ENCODE measurements at regions not wholly inside any gene's neighbourhood (a gene's known extent, or its start where the extent isn't known, plus 50 kb on each side); places are given as distances from the start of the nearest gene placed in this dataset.

GRCh38 chr13:39893808-39894207 is 238.3 kb downstream of the COG6 start:
- no peak overlapping the region for H3K27ac ChIP-seq (ENCODE audit: low read depth, low read length)
- no peak overlapping the region for H3K4me2 ChIP-seq (ENCODE audit: low read depth, low read length, poor library complexity, severe bottlenecking)
- no peaks in the 10 kb centered on the region for H4K20me1 ChIP-seq (ENCODE audit: low read depth, low read length)
- H3K36me3 ChIP-seq (ENCODE audit: low read length): no peaks in the 10 kb centered on the region
- no peaks in the 10 kb centered on the region for H3K9me2 ChIP-seq (replicated peaks; ENCODE audit: insufficient read depth, low read length)
- H3K4me3 ChIP-seq (ENCODE audit: insufficient read depth, low read length, poor library complexity, severe bottlenecking): no peak overlapping the region
- no peak overlapping the region for H3K9ac ChIP-seq (ENCODE audit: low read length)
- TF ChIP-seq CTCF (IDR thresholded peaks at IDR 0.05; ENCODE audit: insufficient read depth, low read length, poor library complexity, severe bottlenecking): no peak
- TF ChIP-seq EZH2phosphoT487 (conservative IDR thresholded peaks at IDR 0.05; ENCODE audit: low read length): no peak
- H3F3A ChIP-seq (ENCODE audit: insufficient read depth): no peaks in the 10 kb centered on the region
- no peaks in the 10 kb centered on the region for H3K79me2 ChIP-seq (ENCODE audit: insufficient read depth, low read length)
- no peak overlapping the region for H2AFZ ChIP-seq (ENCODE audit: low read depth, low read length, severe bottlenecking)
- no peaks in the 10 kb centered on the region for H3K9me3 ChIP-seq (ENCODE audit: insufficient read depth, low read length)
- no peaks in the 10 kb centered on the region for H3K27me3 ChIP-seq (ENCODE audit: low read length)

GRCh38 chr13:39894586-39894985 is 239.1 kb downstream of the COG6 start:
- Histone ChIP-seq H3K4me2 (ENCODE audit: low read depth, low read length, poor library complexity, severe bottlenecking) (no peak overlapping the region), H3K9me2 (replicated peaks; ENCODE audit: insufficient read depth, low read length) (no peaks in the 10 kb centered on the region), H3K9ac (ENCODE audit: low read length) (no peak overlapping the region), H3K27ac (ENCODE audit: low read depth, low read length) (no peak overlapping the region), H3K27me3 (ENCODE audit: low read length) (no peaks in the 10 kb centered on the region), H3K36me3 (ENCODE audit: low read length) (no peaks in the 10 kb centered on the region), H3K9me3 (ENCODE audit: insufficient read depth, low read length) (no peaks in the 10 kb centered on the region), H4K20me1 (ENCODE audit: low read depth, low read length) (no peaks in the 10 kb centered on the region), H3K4me3 (ENCODE audit: insufficient read depth, low read length, poor library complexity, severe bottlenecking) (no peak overlapping the region), H3K79me2 (ENCODE audit: insufficient read depth, low read length) (no peaks in the 10 kb centered on the region), H2AFZ (ENCODE audit: low read depth, low read length, severe bottlenecking) (no peak overlapping the region), H3F3A (ENCODE audit: insufficient read depth) (no peaks in the 10 kb centered on the region)
- TF ChIP-seq CTCF (IDR thresholded peaks at IDR 0.05; ENCODE audit: insufficient read depth, low read length, poor library complexity, severe bottlenecking): no peak
- TF ChIP-seq EZH2phosphoT487 (conservative IDR thresholded peaks at IDR 0.05; ENCODE audit: low read length): no peak

GRCh38 chr13:39895254-39895653 is 239.8 kb downstream of the COG6 start:
- Histone ChIP-seq H3K27ac (ENCODE audit: low read depth, low read length) (no peak overlapping the region), H3K9ac (ENCODE audit: low read length) (no peak overlapping the region), H3K9me2 (replicated peaks; ENCODE audit: insufficient read depth, low read length) (no peaks in the 10 kb centered on the region), H2AFZ (ENCODE audit: low read depth, low read length, severe bottlenecking) (no peak overlapping the region), H3K4me3 (ENCODE audit: insufficient read depth, low read length, poor library complexity, severe bottlenecking) (no peak overlapping the region), H3K36me3 (ENCODE audit: low read length) (no peaks in the 10 kb centered on the region), H3K27me3 (ENCODE audit: low read length) (no peaks in the 10 kb centered on the region), H3F3A (ENCODE audit: insufficient read depth) (no peaks in the 10 kb centered on the region), H3K9me3 (ENCODE audit: insufficient read depth, low read length) (no peaks in the 10 kb centered on the region), H3K4me2 (ENCODE audit: low read depth, low read length, poor library complexity, severe bottlenecking) (no peak overlapping the region), H3K79me2 (ENCODE audit: insufficient read depth, low read length) (no peaks in the 10 kb centered on the region), H4K20me1 (ENCODE audit: low read depth, low read length) (no peaks in the 10 kb centered on the region)
- TF ChIP-seq CTCF (IDR thresholded peaks at IDR 0.05; ENCODE audit: insufficient read depth, low read length, poor library complexity, severe bottlenecking): no peak
- TF ChIP-seq EZH2phosphoT487 (conservative IDR thresholded peaks at IDR 0.05; ENCODE audit: low read length): no peak

Measured in SU-DHL-6 (cell line).